K562 (cell line): ENCODE measurements at regions not wholly inside any gene's neighbourhood (a gene's known extent, or its start where the extent isn't known, plus 50 kb on each side); places are given as distances from the start of the nearest gene placed in this dataset.

Source experiments
- ATAC-seq: fragments of 200-7000 bp; cut with Tn5 transposase; 3 replicates; pipeline ENCODE4 v1.9.1; 2020; ENCODE audit warnings: moderate library complexity
- BruUV-seq: library from RNA; stranded (reverse); fragments of 400-500 nt; replicated peaks from 2 replicates; lab custom pipeline; 2021; lab: Mats Ljungman, UMichigan
- CTCF ChIA-PET: fragments of 300-600 bp; formaldehyde crosslinking; extraction: SDS; loops from one replicate; lab custom pipeline; 2021; ENCODE audit warnings: low intra/inter-chr PET ratio; lab: Yijun Ruan, JAX
- POLR2A ChIA-PET: fragments of 300-600, 350-650 bp; sonication (Branson Sonifier 250); formaldehyde crosslinking; extraction: SDS; loops from one replicate; lab custom pipeline; 2021; ENCODE audit warnings: antibody characterized with exemption, inconsistent platforms; lab: Yijun Ruan, JAX
- DNase-seq, 4 experiments: peaks; one replicate each; pipeline versions ENCODE4 v3.0.0 to v3.0.0-alpha.2; 2011 to 2018; ENCODE audit warnings: low spot score in 3 of 4, mixed read lengths in 3 of 4; ENCODE audit errors: extremely low read depth in 1 of 4
- FAIRE-seq: peaks from 2 replicates; lab custom pipeline; 2011; peaks lifted over from hg19 to GRCh38; lab: Jason Lieb, UNC
- H2AFZ ChIP-seq: 2 replicates; pipeline ENCODE4 v1.6.0; 2011; ENCODE audit warnings: low read depth, low read length, control low read depth, inconsistent platforms
- H3K27ac ChIP-seq: fragments of 200-600 bp; 3 replicates; pipeline ENCODE4 v1.8.0; 2011; ENCODE audit warnings: low read depth, mild to moderate bottlenecking, control low read depth, inconsistent platforms, low read length, moderate library complexity, mixed read lengths; ENCODE audit errors: extremely low read depth
- H3K27me3 ChIP-seq, 2 experiments: fragments of 300-600 bp in 1 of 2; 2 replicates in 1 of 2; 3 replicates in 1 of 2; pipeline versions ENCODE4 v1.6.0 to v1.8.0; 2011; ENCODE audit warnings: inconsistent platforms in 2 of 2, low read length in 2 of 2, mild to moderate bottlenecking in 1 of 2, mixed read lengths in 1 of 2, moderate library complexity in 1 of 2; ENCODE audit not compliant: control insufficient read depth in 2 of 2, insufficient read depth in 2 of 2
- H3K36me3 ChIP-seq: fragments of 300-600 bp; 3 replicates; pipeline ENCODE4 v1.8.0; 2011; ENCODE audit warnings: mild to moderate bottlenecking, low read length, inconsistent platforms; ENCODE audit not compliant: control insufficient read depth, insufficient read depth
- H3K4me1 ChIP-seq, 2 experiments: fragments of 200-600 bp in 1 of 2; replicated peaks in 1 of 2; 2 replicates in 1 of 2; 3 replicates in 1 of 2; pipeline versions ENCODE4 v1.5.1 to v1.8.0; 2011; ENCODE audit warnings: inconsistent platforms in 2 of 2, low read length in 2 of 2, mild to moderate bottlenecking in 1 of 2, mixed read lengths in 1 of 2, moderate library complexity in 1 of 2; ENCODE audit not compliant: control insufficient read depth in 2 of 2, insufficient read depth in 2 of 2
- H3K4me2 ChIP-seq: 2 replicates; pipeline ENCODE4 v1.6.1; 2011; ENCODE audit warnings: low read length, control low read depth, inconsistent platforms, mixed read lengths; ENCODE audit not compliant: insufficient read depth
- H3K4me3 ChIP-seq: fragments of 200-600 bp; sonication (generic), shearing (Covaris generic); 2 replicates; pipeline ENCODE4 v1.5.1; 2016; ENCODE audit warnings: control low read depth, inconsistent platforms
- H3K79me2 ChIP-seq: fragments of 200-600 bp; 3 replicates; pipeline ENCODE4 v1.8.0; 2011; ENCODE audit warnings: low read length, inconsistent platforms; ENCODE audit not compliant: control insufficient read depth, insufficient read depth
- H3K9ac ChIP-seq, 2 experiments: 2 replicates each; pipeline versions ENCODE4 v1.6.0 to v1.6.1; 2011; ENCODE audit warnings: low read depth in 2 of 2, low read length in 2 of 2, control low read depth in 1 of 2, inconsistent platforms in 1 of 2, mild to moderate bottlenecking in 1 of 2, mixed read lengths in 1 of 2; ENCODE audit not compliant: insufficient read depth in 1 of 2
- H3K9me1 ChIP-seq: one replicate; pipeline ENCODE4 v1.6.0; 2011; ENCODE audit warnings: inconsistent platforms, mild to moderate bottlenecking, low read length, moderate library complexity; ENCODE audit not compliant: control insufficient read depth, insufficient read depth
- H3K9me3 ChIP-seq: replicated peaks from 2 replicates; pipeline ENCODE4 v1.5.1; 2011; ENCODE audit warnings: low read depth, low read length, inconsistent platforms; ENCODE audit not compliant: control insufficient read depth, insufficient read depth
- H4K20me1 ChIP-seq: replicated peaks from 2 replicates; pipeline ENCODE4 v1.6.1; 2011; ENCODE audit warnings: low read length, inconsistent platforms, mixed read lengths; ENCODE audit not compliant: control insufficient read depth, insufficient read depth
- BRF1 ChIP-seq: IDR thresholded peaks from 3 replicates; pipeline ENCODE4 v1.6.1; 2011; ENCODE audit warnings: borderline replicate concordance, mild to moderate bottlenecking; ENCODE audit not compliant: insufficient read length; ENCODE audit errors: extremely low read depth
- EHMT2 ChIP-seq: fragments of 450-650 bp; IDR thresholded peaks from 2 replicates; pipeline ENCODE4 v1.6.1; 2018; ENCODE audit warnings: antibody characterized with exemption
- FIP1L1 ChIP-seq: fragments of 200-400 bp; formaldehyde crosslinking; IDR thresholded peaks from 2 replicates; pipeline ENCODE4 v1.6.1; 2018; ENCODE audit warnings: mild to moderate bottlenecking, low read depth, low read length; ENCODE audit not compliant: poor library complexity, severe bottlenecking
- RBM25 ChIP-seq: fragments of 200-400 bp; formaldehyde crosslinking; IDR thresholded peaks from 2 replicates; pipeline ENCODE4 v1.6.1; 2018; ENCODE audit warnings: low read length, low read depth, moderate library complexity; ENCODE audit not compliant: severe bottlenecking
- WGBS: fragments of 100-300 bp; shearing (Covaris generic); methylation state at CpG from one replicate; pipeline ENCODE4 v1.1.6; 2016; ENCODE audit warnings: low coverage, mixed read lengths; ENCODE audit not compliant: insufficient coverage; ENCODE audit errors: missing lambda C conversion rate; 5-methylcytosine and 5-hydroxymethylcytosine counted together
- in situ Hi-C: fragments of 300-500 bp; cut with MboI; formaldehyde crosslinking; loops from 4 replicates; pipeline ENCODE4 v1.15.0; 2018; ENCODE audit warnings: inconsistent platforms, mixed read lengths
- intact Hi-C: fragments of 100-400 bp; cut with micrococcal nuclease; formaldehyde crosslinking; loops from 2 replicates; pipeline ENCODE4 v1.14.2; 2022

GRCh38 chr12:125403843-125404242 lies 338.6 kb downstream of the AACS start:
- H3K4me2 ChIP-seq: no peak overlapping the region
- in situ Hi-C loops (no loop called here), intact Hi-C loops (loop anchor here (1.0 kb wide), 3 partner anchors 73 to 221 kb away; no protein-coding TSS in a partner anchor)
- no peak overlapping the region for H3K27ac ChIP-seq
- no peaks in the 10 kb centered on the region for H3K36me3 ChIP-seq
- no peak overlapping the region for H3K9ac ChIP-seq
- WGBS: 0% methylated on average over 2 of the region's 2 CpGs
- BruUV-seq: no TSS peak
- ATAC-seq: no peak
- H3K9me3 ChIP-seq: no peaks in the 10 kb centered on the region
- POLR2A ChIA-PET: interaction anchor here (0.7 kb wide), 1 partner anchor 13 kb away, joined by 3 read pairs; no protein-coding TSS in a partner anchor
- no peaks in the 10 kb centered on the region for H3K79me2 ChIP-seq
- H3K9me1 ChIP-seq: no peaks in the 10 kb centered on the region
- H2AFZ ChIP-seq: no peak overlapping the region
- no peak for DNase-seq
- no peak overlapping the region for H3K4me3 ChIP-seq
- H3K4me1 ChIP-seq: no peaks in the 10 kb centered on the region
- no peaks in the 10 kb centered on the region for H3K27me3 ChIP-seq
- TF ChIP-seq RBM25 (peak; percentile 50), FIP1L1 (no peak)
- FAIRE-seq: no peak
- CTCF ChIA-PET: interaction anchor here (1.5 to 3.8 kb wide), 3 partner anchors 72 to 220 kb away, joined by 6 to 15 read pairs (median 10); no protein-coding TSS in a partner anchor
- no peaks in the 10 kb centered on the region for H4K20me1 ChIP-seq

GRCh38 chr12:125406131-125406530 lies 340.9 kb downstream of the AACS start:
- in situ Hi-C loops: no loop called here
- H3K79me2 ChIP-seq: no peaks in the 10 kb centered on the region
- H3K9ac ChIP-seq: no peak overlapping the region
- POLR2A ChIA-PET: no interaction called here
- no peaks in the 10 kb centered on the region for H3K9me3 ChIP-seq
- H3K9me1 ChIP-seq: no peaks in the 10 kb centered on the region
- H4K20me1 ChIP-seq: no peaks in the 10 kb centered on the region
- WGBS: 3% methylated on average over 5 of the region's 5 CpGs
- no peak overlapping the region for H3K4me2 ChIP-seq
- H3K36me3 ChIP-seq: no peaks in the 10 kb centered on the region
- DNase-seq (no peak), FAIRE-seq (no peak), ATAC-seq (no peak)
- CTCF ChIA-PET: no interaction called here
- H3K27ac ChIP-seq: no peak overlapping the region
- H3K4me3 ChIP-seq: no peak overlapping the region
- H2AFZ ChIP-seq: no peak overlapping the region
- H3K27me3 ChIP-seq: no peaks in the 10 kb centered on the region
- H3K4me1 ChIP-seq: no peaks in the 10 kb centered on the region
- TF ChIP-seq BRF1: no peak
- no peak for TF ChIP-seq EHMT2
- no TSS peak for BruUV-seq
- intact Hi-C loops: no loop called here
